ENCODE measurements at regions not wholly inside any gene's neighbourhood (a gene's known extent, or its start where the extent isn't known, plus 50 kb on each side); places are given as distances from the start of the nearest gene placed in this dataset.

GRCh38 chr16:85185303-85186100, 73.2 kb upstream of the CIBAR2 start:
- Histone ChIP-seq H3K27ac (ENCODE audit: insufficient read length, low read depth, low read length) (no peak overlapping the region), H3K4ac (ENCODE audit: low read depth, low read length) (no peak overlapping the region), H2BK15ac (ENCODE audit: low read depth, low read length) (no peak overlapping the region), H2BK12ac (ENCODE audit: insufficient read length, low read depth, low read length) (no peak overlapping the region), H3K9me3 (ENCODE audit: control insufficient read depth, low read depth, low read length) (no peaks in the 10 kb centered on the region), H2AFZ (ENCODE audit: low read length) (no peak overlapping the region), H4K5ac (ENCODE audit: insufficient read length, low read depth, low read length) (no peak overlapping the region), H3K4me2 (ENCODE audit: insufficient read depth, insufficient read length, low read length) (no peak overlapping the region), H2BK5ac (ENCODE audit: insufficient read length, low read length) (no peak overlapping the region), H3K4me1 (ENCODE audit: insufficient read depth, low read length) (no peaks in the 10 kb centered on the region), H3K79me2 (ENCODE audit: insufficient read depth, low read length) (no peaks in the 10 kb centered on the region; the same call in 1 of the 2 replicates), H4K8ac (replicated peaks; ENCODE audit: insufficient read length, low read depth, low read length) (no peak overlapping the region), H3K14ac (ENCODE audit: insufficient read depth, low read length) (no peak overlapping the region), H3K23ac (ENCODE audit: insufficient read length, low read depth, low read length) (no peak overlapping the region), H3K9ac (ENCODE audit: extremely low read depth, insufficient read length, low read length) (no peak overlapping the region), H3K27me3 (ENCODE audit: insufficient read depth, low read length) (no peaks in the 10 kb centered on the region), H2BK120ac (ENCODE audit: low read depth, low read length, poor library complexity, severe bottlenecking) (no peak overlapping the region), H2BK20ac (ENCODE audit: low read depth, low read length, poor library complexity, severe bottlenecking) (no peak overlapping the region), H3K56ac (ENCODE audit: insufficient read length, low read depth, low read length) (no peak overlapping the region), H4K20me1 (ENCODE audit: control insufficient read depth, insufficient read depth, insufficient read length) (no peaks in the 10 kb centered on the region), H2AK5ac (ENCODE audit: insufficient read length, low read length) (no peak overlapping the region), H3K18ac (ENCODE audit: insufficient read length, low read depth, low read length) (no peak overlapping the region), H3K23me2 (ENCODE audit: insufficient read length, low read depth, low read length, poor library complexity, severe bottlenecking) (no peaks in the 10 kb centered on the region), H3T11ph (ENCODE audit: low read length) (no peak overlapping the region), H3K79me1 (ENCODE audit: insufficient read depth, low read depth, low read length, poor library complexity, severe bottlenecking) (no peaks in the 10 kb centered on the region), H4K91ac (ENCODE audit: insufficient read length, low read depth, low read length) (no peak overlapping the region)
- Mint-ChIP-seq H3K36me3 (ENCODE audit: insufficient read depth in 1 of 3, low read depth in 3 of 3) (peaks cover 26 to 32% (median 30%) of the 10 kb centered on the region in 3 experiments), H3K9me3 (peaks cover 16 to 17% of the 10 kb centered on the region in 2 experiments), H3K27ac (no peak overlapping the region; a peak in 1 of 7 replicates), H3K4me1 (peaks cover 5 to 7% of the 10 kb centered on the region in 2 experiments; a peak in 2 of 4 replicates), H3K27me3 (ENCODE audit: low read depth) (no peaks in the 10 kb centered on the region; the same call in none of the 2 replicates), H3K4me3 (no peak overlapping the region)
- WGBS (ENCODE audit: extremely low coverage, insufficient read length, low lambda C conversion rate), result no CpG with 5 or more reads among the region's 22 CpGs
- TF ChIP-seq, protein P1, sequence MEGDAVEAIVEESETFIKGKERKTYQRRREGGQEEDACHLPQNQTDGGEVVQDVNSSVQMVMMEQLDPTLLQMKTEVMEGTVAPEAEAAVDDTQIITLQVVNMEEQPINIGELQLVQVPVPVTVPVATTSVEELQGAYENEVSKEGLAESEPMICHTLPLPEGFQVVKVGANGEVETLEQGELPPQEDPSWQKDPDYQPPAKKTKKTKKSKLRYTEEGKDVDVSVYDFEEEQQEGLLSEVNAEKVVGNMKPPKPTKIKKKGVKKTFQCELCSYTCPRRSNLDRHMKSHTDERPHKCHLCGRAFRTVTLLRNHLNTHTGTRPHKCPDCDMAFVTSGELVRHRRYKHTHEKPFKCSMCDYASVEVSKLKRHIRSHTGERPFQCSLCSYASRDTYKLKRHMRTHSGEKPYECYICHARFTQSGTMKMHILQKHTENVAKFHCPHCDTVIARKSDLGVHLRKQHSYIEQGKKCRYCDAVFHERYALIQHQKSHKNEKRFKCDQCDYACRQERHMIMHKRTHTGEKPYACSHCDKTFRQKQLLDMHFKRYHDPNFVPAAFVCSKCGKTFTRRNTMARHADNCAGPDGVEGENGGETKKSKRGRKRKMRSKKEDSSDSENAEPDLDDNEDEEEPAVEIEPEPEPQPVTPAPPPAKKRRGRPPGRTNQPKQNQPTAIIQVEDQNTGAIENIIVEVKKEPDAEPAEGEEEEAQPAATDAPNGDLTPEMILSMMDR (conservative IDR thresholded peaks at IDR 0.05), result no peak
- no peak for DNase-seq

All from H9 (cell line).